ENCODE measurements at regions not wholly inside any gene's neighbourhood (a gene's known extent, or its start where the extent isn't known, plus 50 kb on each side); places are given as distances from the start of the nearest gene placed in this dataset.

- TF ChIP-seq, protein P1, sequence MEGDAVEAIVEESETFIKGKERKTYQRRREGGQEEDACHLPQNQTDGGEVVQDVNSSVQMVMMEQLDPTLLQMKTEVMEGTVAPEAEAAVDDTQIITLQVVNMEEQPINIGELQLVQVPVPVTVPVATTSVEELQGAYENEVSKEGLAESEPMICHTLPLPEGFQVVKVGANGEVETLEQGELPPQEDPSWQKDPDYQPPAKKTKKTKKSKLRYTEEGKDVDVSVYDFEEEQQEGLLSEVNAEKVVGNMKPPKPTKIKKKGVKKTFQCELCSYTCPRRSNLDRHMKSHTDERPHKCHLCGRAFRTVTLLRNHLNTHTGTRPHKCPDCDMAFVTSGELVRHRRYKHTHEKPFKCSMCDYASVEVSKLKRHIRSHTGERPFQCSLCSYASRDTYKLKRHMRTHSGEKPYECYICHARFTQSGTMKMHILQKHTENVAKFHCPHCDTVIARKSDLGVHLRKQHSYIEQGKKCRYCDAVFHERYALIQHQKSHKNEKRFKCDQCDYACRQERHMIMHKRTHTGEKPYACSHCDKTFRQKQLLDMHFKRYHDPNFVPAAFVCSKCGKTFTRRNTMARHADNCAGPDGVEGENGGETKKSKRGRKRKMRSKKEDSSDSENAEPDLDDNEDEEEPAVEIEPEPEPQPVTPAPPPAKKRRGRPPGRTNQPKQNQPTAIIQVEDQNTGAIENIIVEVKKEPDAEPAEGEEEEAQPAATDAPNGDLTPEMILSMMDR (conservative IDR thresholded peaks at IDR 0.05 in 1 of 2, IDR thresholded peaks at IDR 0.05 in 1 of 2; ENCODE audit: low read depth in 1 of 2, low read length in 2 of 2), result no peak
- TF ChIP-seq EZH2 (IDR thresholded peaks at IDR 0.05; ENCODE audit: low read length, missing control alignments), result no peak
These were observed 75.0 kb downstream of the FAT4 start for GRCh38 chr4:125389713-125390112.

Measured in fibroblast of lung (primary cell).